Panc1 (cell line): ENCODE measurements at regions not wholly inside any gene's neighbourhood (a gene's known extent, or its start where the extent isn't known, plus 50 kb on each side); places are given as distances from the start of the nearest gene placed in this dataset.

Experiments used
- ATAC-seq: fragments of 200-7000 bp; cut with Tn5 transposase; 2 replicates; pipeline ENCODE4 v1.9.1; 2020; ENCODE audit warnings: mild to moderate bottlenecking, moderate library complexity
- BruUV-seq: library from RNA; stranded (reverse); fragments of 400-500 nt; replicated peaks from 2 replicates; lab custom pipeline; 2021; lab: Mats Ljungman, UMichigan
- CTCF ChIA-PET: fragments of 300-600 bp; sonication (Branson Sonifier 250); formaldehyde crosslinking; loops from one replicate; lab custom pipeline; 2022; ENCODE audit warnings: antibody characterized with exemption; lab: Charles Lee
- POLR2A ChIA-PET: fragments of 300-600 bp; sonication (Branson Sonifier 250); formaldehyde crosslinking; loops from one replicate; lab custom pipeline; 2022; ENCODE audit warnings: antibody characterized with exemption; lab: Charles Lee
- DNase-seq: peaks from one replicate; pipeline ENCODE4 v3.0.0-alpha.2; 2010; ENCODE audit warnings: low read depth, low spot score
- H3K27ac ChIP-seq: 2 replicates; pipeline ENCODE4 v1.5.1; 2011; ENCODE audit warnings: mild to moderate bottlenecking, low read length, inconsistent platforms
- H3K27me3 ChIP-seq: fragments of 200-500 bp; sonication (Bioruptor generic); 2 replicates; pipeline ENCODE4 v1.6.0; 2014; ENCODE audit warnings: low read length, inconsistent platforms; ENCODE audit not compliant: control insufficient read depth, insufficient read depth
- H3K36me3 ChIP-seq: fragments of 200-500 bp; sonication (Bioruptor generic); 2 replicates; pipeline ENCODE4 v1.5.1; 2014; ENCODE audit warnings: inconsistent platforms, mild to moderate bottlenecking, low read length, moderate library complexity; ENCODE audit not compliant: control insufficient read depth, insufficient read depth
- H3K4me1 ChIP-seq: 2 replicates; pipeline ENCODE4 v1.5.1; 2011; ENCODE audit warnings: inconsistent platforms, mild to moderate bottlenecking, low read length, moderate library complexity; ENCODE audit not compliant: control insufficient read depth, insufficient read depth
- H3K4me3 ChIP-seq, 2 experiments: 2 replicates each; pipeline ENCODE4 v1.5.1; 2011 to 2012; ENCODE audit warnings: low read depth in 2 of 2, low read length in 2 of 2, mild to moderate bottlenecking in 2 of 2, inconsistent platforms in 1 of 2, moderate library complexity in 1 of 2
- H3K9me3 ChIP-seq: fragments of 200-500 bp; sonication (Bioruptor generic); 2 replicates; pipeline ENCODE4 v1.5.1; 2014; ENCODE audit warnings: low read depth, mild to moderate bottlenecking, inconsistent platforms, low read length, moderate library complexity; ENCODE audit not compliant: control insufficient read depth, insufficient read depth
- CTCF ChIP-seq: fragments of 450-650 bp; IDR thresholded peaks from 2 replicates; pipeline ENCODE4 v1.5.1; 2017; ENCODE audit warnings: mild to moderate bottlenecking
- POLR2AphosphoS5 ChIP-seq: IDR thresholded peaks from 2 replicates; pipeline ENCODE4 v1.6.1; 2012; ENCODE audit warnings: mild to moderate bottlenecking, low read depth, low read length, moderate library complexity
- REST ChIP-seq, 2 experiments: IDR thresholded peaks; 2 replicates each; pipeline ENCODE4 v1.6.1; 2011 to 2012; ENCODE audit warnings: low read depth in 2 of 2, control low read depth in 1 of 2, low read length in 1 of 2, mild to moderate bottlenecking in 1 of 2, moderate library complexity in 1 of 2; ENCODE audit not compliant: insufficient read depth in 1 of 2
- SIN3A ChIP-seq: IDR thresholded peaks from 2 replicates; pipeline ENCODE4 v1.6.1; 2012; ENCODE audit warnings: low read depth, mild to moderate bottlenecking, low read length, moderate library complexity, borderline replicate concordance; ENCODE audit not compliant: insufficient read depth
- TCF7L2 ChIP-seq: IDR thresholded peaks from 2 replicates; pipeline ENCODE4 v1.6.1; 2011; ENCODE audit warnings: mild to moderate bottlenecking, low read depth, low read length, inconsistent platforms
- in situ Hi-C: cut with HindIII; loops from 2 replicates; pipeline ENCODE4 v1.10.0; 2016; ENCODE audit warnings: low sequenced_read_pairs, low pct_unique_long_range_greater_than_20kb
- intact Hi-C: fragments of 100-400 bp; cut with micrococcal nuclease; formaldehyde crosslinking; loops from one replicate; pipeline ENCODE4 v1.10.0; 2022; ENCODE audit not compliant: unreplicated experiment

GRCh38 chr5:54834121-54834842 lies 151.1 kb downstream of the ESM1 start:
- no peaks in the 10 kb centered on the region for H3K4me1 ChIP-seq
- no peaks in the 10 kb centered on the region; the same call in 1 of the 2 replicates for H3K27me3 ChIP-seq
- BruUV-seq = no TSS peak
- H3K4me3 ChIP-seq = no peak overlapping the region
- in situ Hi-C loops (no loop called here), intact Hi-C loops (no loop called here)
- no peaks in the 10 kb centered on the region for H3K36me3 ChIP-seq
- no peak for ATAC-seq
- no peak overlapping the region for H3K27ac ChIP-seq
- ChIA-PET CTCF (interaction anchor here (1.0 kb wide), 1 partner anchor 11 kb away, joined by 6 read pairs; no protein-coding TSS in a partner anchor), POLR2A (no interaction called here)
- no peaks in the 10 kb centered on the region for H3K9me3 ChIP-seq
- TF ChIP-seq REST (IDR thresholded peaks at IDR 0.05; ENCODE audit: insufficient read depth in 1 of 2, low read depth in 2 of 2, low read length in 1 of 2) (no peak), POLR2AphosphoS5 (no peak), SIN3A (no peak), TCF7L2 (no peak), CTCF (no peak)
- no peak for DNase-seq

GRCh38 chr5:54833590-54833989 lies 151.8 kb downstream of the ESM1 start:
- CTCF ChIA-PET = no interaction called here
- POLR2A ChIA-PET = no interaction called here
- H3K27ac ChIP-seq = no peak overlapping the region
- no peak for ATAC-seq
- no peak for DNase-seq
- H3K4me3 ChIP-seq = no peak overlapping the region
- no peaks in the 10 kb centered on the region for H3K4me1 ChIP-seq
- BruUV-seq = no TSS peak
- TF ChIP-seq POLR2AphosphoS5 (no peak), TCF7L2 (no peak), SIN3A (no peak), CTCF (no peak), REST (IDR thresholded peaks at IDR 0.05; ENCODE audit: insufficient read depth in 1 of 2, low read depth in 2 of 2, low read length in 1 of 2) (no peak)
- H3K27me3 ChIP-seq = no peaks in the 10 kb centered on the region; the same call in 1 of the 2 replicates
- no peaks in the 10 kb centered on the region for H3K9me3 ChIP-seq
- intact Hi-C loops (no loop called here), in situ Hi-C loops (no loop called here)
- no peaks in the 10 kb centered on the region for H3K36me3 ChIP-seq
